PC-9 (cell line): ENCODE measurements at regions not wholly inside any gene's neighbourhood (a gene's known extent, or its start where the extent isn't known, plus 50 kb on each side); places are given as distances from the start of the nearest gene placed in this dataset.
A peak's percentile ranks its signal among the peaks of the same experiment; 100 is the strongest.

Experiments
- BruUV-seq: library from RNA; stranded (reverse); fragments of 400-500 nt; replicated peaks from 2 replicates; lab custom pipeline; 2021; lab: Mats Ljungman, UMichigan
- CTCF ChIA-PET: fragments of 300-600 bp; sonication (Branson Sonifier 250); formaldehyde crosslinking; loops from one replicate; lab custom pipeline; 2022; ENCODE audit warnings: antibody characterized with exemption; lab: Charles Lee
- POLR2A ChIA-PET: fragments of 300-600 bp; sonication (Branson Sonifier 250); formaldehyde crosslinking; loops from one replicate; lab custom pipeline; 2022; ENCODE audit warnings: antibody characterized with exemption; ENCODE audit not compliant: unreplicated experiment; lab: Charles Lee
- DNase-seq, 2 experiments: peaks; one replicate each; pipeline versions ENCODE4 v3.0.0 to v3.0.0-alpha.2; 2015 to 2022; ENCODE audit warnings: mixed read lengths in 1 of 2
- H2AFZ ChIP-seq: fragments of 200-600 bp; sonication (generic); 2 replicates; pipeline ENCODE4 v1.8.1; 2017; ENCODE audit warnings: antibody characterized with exemption
- H3F3A ChIP-seq: fragments of 200-600 bp; sonication (generic); 2 replicates; pipeline ENCODE4 v1.8.1; 2017; ENCODE audit warnings: antibody characterized with exemption, mild to moderate bottlenecking, low read depth; ENCODE audit not compliant: insufficient read depth
- H3K27ac ChIP-seq: fragments of 200-600 bp; sonication (generic); 2 replicates; pipeline ENCODE4 v1.6.1; 2016; ENCODE audit warnings: mixed run types
- H3K27me3 ChIP-seq: fragments of 200-600 bp; sonication (generic); 2 replicates; pipeline ENCODE4 v1.6.1; 2016; ENCODE audit warnings: low read depth, mixed run types; ENCODE audit not compliant: insufficient read depth
- H3K36me3 ChIP-seq: fragments of 200-600 bp; sonication (generic); 2 replicates; pipeline ENCODE4 v1.6.1; 2016; ENCODE audit warnings: low read depth, mixed run types
- H3K4me1 ChIP-seq: fragments of 200-600 bp; sonication (generic); replicated peaks from 2 replicates; pipeline ENCODE4 v1.6.1; 2016; ENCODE audit warnings: mixed run types; ENCODE audit not compliant: insufficient read depth
- H3K4me2 ChIP-seq: fragments of 200-600 bp; sonication (generic); 2 replicates; pipeline ENCODE4 v1.6.1; 2017; ENCODE audit warnings: mixed run types
- H3K4me3 ChIP-seq: fragments of 200-600 bp; sonication (generic); 2 replicates; pipeline ENCODE4 v1.6.1; 2016; ENCODE audit warnings: mixed run types
- H3K79me2 ChIP-seq: fragments of 200-600 bp; sonication (generic); 2 replicates; pipeline ENCODE4 v1.6.1; 2017; ENCODE audit warnings: low read depth, mixed run types
- H3K9me2 ChIP-seq: fragments of 200-600 bp; sonication (generic); 2 replicates; pipeline ENCODE4 v1.8.1; 2017; ENCODE audit warnings: mild to moderate bottlenecking; ENCODE audit not compliant: insufficient read depth
- H3K9me3 ChIP-seq: fragments of 200-600 bp; sonication (generic); 2 replicates; pipeline ENCODE4 v1.8.1; 2016; ENCODE audit warnings: low read depth; ENCODE audit not compliant: insufficient read depth
- H4K20me1 ChIP-seq: fragments of 200-600 bp; sonication (generic); 2 replicates; pipeline ENCODE4 v1.8.1; 2017; ENCODE audit not compliant: insufficient read depth
- CTCF ChIP-seq: fragments of 200-600 bp; sonication (generic); conservative IDR thresholded peaks from 2 replicates; pipeline ENCODE4 v1.6.1; 2017; ENCODE audit warnings: mixed run types, antibody characterized with exemption, mild to moderate bottlenecking, moderate library complexity
- EZH2 ChIP-seq: fragments of 200-600 bp; sonication (generic); IDR thresholded peaks from 2 replicates; pipeline ENCODE4 v1.8.0; 2017; ENCODE audit warnings: antibody characterized with exemption, low read depth
- intact Hi-C: fragments of 100-400 bp; cut with micrococcal nuclease; formaldehyde crosslinking; loops from one replicate; pipeline ENCODE4 v1.10.0; 2022; ENCODE audit not compliant: unreplicated experiment

- H3K79me2 ChIP-seq, result no peaks in the 10 kb centered on the region
- no peak overlapping the region for H3K4me2 ChIP-seq
- H3K9me3 ChIP-seq, result no peaks in the 10 kb centered on the region
- no peaks in the 10 kb centered on the region for H3K36me3 ChIP-seq
- intact Hi-C loops, result no loop called here
- no peaks in the 10 kb centered on the region for H4K20me1 ChIP-seq
- H2AFZ ChIP-seq, result no peak overlapping the region
- no peaks in the 10 kb centered on the region for H3K27me3 ChIP-seq
- CTCF ChIA-PET, result no interaction called here
- POLR2A ChIA-PET, result no interaction called here
- H3K4me1 ChIP-seq, result peaks cover 4% of the 10 kb centered on the region
- H3F3A ChIP-seq, result peaks cover 3% of the 10 kb centered on the region; the same call in 1 of the 2 replicates
- no peaks in the 10 kb centered on the region for H3K9me2 ChIP-seq
- no TSS peak for BruUV-seq
- no peak overlapping the region for H3K27ac ChIP-seq
- no peak for TF ChIP-seq EZH2
- no peak for TF ChIP-seq CTCF
- no peak for DNase-seq
- no peak overlapping the region for H3K4me3 ChIP-seq
Measured at GRCh38 chr4:78667325-78667724, 108.8 kb upstream of the BMP2K start.

- no peak for TF ChIP-seq CTCF
- TF ChIP-seq EZH2, result no peak
- no peak overlapping the region for H3K4me2 ChIP-seq
- H3K79me2 ChIP-seq, result no peaks in the 10 kb centered on the region
- no peaks in the 10 kb centered on the region for H3F3A ChIP-seq
- H3K4me1 ChIP-seq, result no peaks in the 10 kb centered on the region; the same call in 1 of the 2 replicates
- ChIA-PET POLR2A (no interaction called here), CTCF (no interaction called here)
- H3K36me3 ChIP-seq, result no peaks in the 10 kb centered on the region
- no peaks in the 10 kb centered on the region for H4K20me1 ChIP-seq
- no TSS peak for BruUV-seq
- H3K27me3 ChIP-seq, result no peaks in the 10 kb centered on the region
- H2AFZ ChIP-seq, result no peak overlapping the region
- intact Hi-C loops, result loop anchor here (2.0 kb wide), 1 partner anchor 55 kb away; no protein-coding TSS in a partner anchor
- no peaks in the 10 kb centered on the region for H3K9me2 ChIP-seq
- no peak overlapping the region for H3K27ac ChIP-seq
- H3K9me3 ChIP-seq, result no peaks in the 10 kb centered on the region
- H3K4me3 ChIP-seq, result no peak overlapping the region
- DNase-seq, result no peak
Measured at GRCh38 chr4:78667764-78668163, 108.4 kb upstream of the BMP2K start.

GRCh38 chr4:78669453-78669852 lies 106.7 kb upstream of the BMP2K start:
- no peak overlapping the region for H3K27ac ChIP-seq
- H3K9me3 ChIP-seq, result no peaks in the 10 kb centered on the region
- H3K4me1 ChIP-seq, result no peaks in the 10 kb centered on the region
- H3K79me2 ChIP-seq, result no peaks in the 10 kb centered on the region
- intact Hi-C loops, result loop anchor here (2.0 kb wide), 1 partner anchor 57 kb away; no protein-coding TSS in a partner anchor
- TF ChIP-seq EZH2, result no peak
- TF ChIP-seq CTCF, result peak; percentile 25; the same call in 1 of the 2 replicates
- BruUV-seq, result no TSS peak
- no peak for DNase-seq
- no peaks in the 10 kb centered on the region for H3F3A ChIP-seq
- no peak overlapping the region for H3K4me3 ChIP-seq
- POLR2A ChIA-PET, result no interaction called here
- H3K4me2 ChIP-seq, result no peak overlapping the region
- no peaks in the 10 kb centered on the region for H3K9me2 ChIP-seq
- H3K27me3 ChIP-seq, result no peaks in the 10 kb centered on the region
- no peak overlapping the region for H2AFZ ChIP-seq
- no peaks in the 10 kb centered on the region for H3K36me3 ChIP-seq
- CTCF ChIA-PET, result no interaction called here
- H4K20me1 ChIP-seq, result no peaks in the 10 kb centered on the region
